ENCODE measurements at regions not wholly inside any gene's neighbourhood (a gene's known extent, or its start where the extent isn't known, plus 50 kb on each side); places are given as distances from the start of the nearest gene placed in this dataset.

- no peak overlapping the region for H3K4me2 ChIP-seq (ENCODE audit: low read depth, low read length, poor library complexity, severe bottlenecking)
- H3K9me3 ChIP-seq (ENCODE audit: insufficient read depth, low read length), result peaks cover 3% of the 10 kb centered on the region; the same call in 1 of the 2 replicates
- no peaks in the 10 kb centered on the region for H3K27me3 ChIP-seq (ENCODE audit: low read length)
- no peak overlapping the region for H3K9ac ChIP-seq (ENCODE audit: low read length)
- TF ChIP-seq EZH2phosphoT487 (conservative IDR thresholded peaks at IDR 0.05; ENCODE audit: low read length), result no peak
- TF ChIP-seq, protein P1, sequence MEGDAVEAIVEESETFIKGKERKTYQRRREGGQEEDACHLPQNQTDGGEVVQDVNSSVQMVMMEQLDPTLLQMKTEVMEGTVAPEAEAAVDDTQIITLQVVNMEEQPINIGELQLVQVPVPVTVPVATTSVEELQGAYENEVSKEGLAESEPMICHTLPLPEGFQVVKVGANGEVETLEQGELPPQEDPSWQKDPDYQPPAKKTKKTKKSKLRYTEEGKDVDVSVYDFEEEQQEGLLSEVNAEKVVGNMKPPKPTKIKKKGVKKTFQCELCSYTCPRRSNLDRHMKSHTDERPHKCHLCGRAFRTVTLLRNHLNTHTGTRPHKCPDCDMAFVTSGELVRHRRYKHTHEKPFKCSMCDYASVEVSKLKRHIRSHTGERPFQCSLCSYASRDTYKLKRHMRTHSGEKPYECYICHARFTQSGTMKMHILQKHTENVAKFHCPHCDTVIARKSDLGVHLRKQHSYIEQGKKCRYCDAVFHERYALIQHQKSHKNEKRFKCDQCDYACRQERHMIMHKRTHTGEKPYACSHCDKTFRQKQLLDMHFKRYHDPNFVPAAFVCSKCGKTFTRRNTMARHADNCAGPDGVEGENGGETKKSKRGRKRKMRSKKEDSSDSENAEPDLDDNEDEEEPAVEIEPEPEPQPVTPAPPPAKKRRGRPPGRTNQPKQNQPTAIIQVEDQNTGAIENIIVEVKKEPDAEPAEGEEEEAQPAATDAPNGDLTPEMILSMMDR (IDR thresholded peaks at IDR 0.05; ENCODE audit: insufficient read depth, low read length, poor library complexity, severe bottlenecking), result no peak
- H3K27ac ChIP-seq (ENCODE audit: low read depth, low read length), result no peak overlapping the region
- H2AFZ ChIP-seq (ENCODE audit: low read depth, low read length, severe bottlenecking), result no peak overlapping the region
- no peaks in the 10 kb centered on the region for H3F3A ChIP-seq (ENCODE audit: insufficient read depth)
- no peaks in the 10 kb centered on the region for H4K20me1 ChIP-seq (ENCODE audit: low read depth, low read length)
- H3K9me2 ChIP-seq (replicated peaks; ENCODE audit: insufficient read depth, low read length), result no peaks in the 10 kb centered on the region
- no peaks in the 10 kb centered on the region for H3K36me3 ChIP-seq (ENCODE audit: low read length)
- no peaks in the 10 kb centered on the region for H3K79me2 ChIP-seq (ENCODE audit: insufficient read depth, low read length)
- H3K4me3 ChIP-seq (ENCODE audit: insufficient read depth, low read length, poor library complexity, severe bottlenecking), result no peak overlapping the region
Observed at GRCh38 chr6:129954749-129955431, 63.5 kb upstream of the L3MBTL3 start.

- Histone ChIP-seq H3K27ac (ENCODE audit: low read depth, low read length) (no peak overlapping the region), H2AFZ (ENCODE audit: low read depth, low read length, severe bottlenecking) (no peak overlapping the region), H3K4me3 (ENCODE audit: insufficient read depth, low read length, poor library complexity, severe bottlenecking) (no peak overlapping the region), H3K79me2 (ENCODE audit: insufficient read depth, low read length) (no peaks in the 10 kb centered on the region), H3K4me2 (ENCODE audit: low read depth, low read length, poor library complexity, severe bottlenecking) (no peak overlapping the region), H3K36me3 (ENCODE audit: low read length) (no peaks in the 10 kb centered on the region), H4K20me1 (ENCODE audit: low read depth, low read length) (no peaks in the 10 kb centered on the region), H3K27me3 (ENCODE audit: low read length) (no peaks in the 10 kb centered on the region), H3F3A (ENCODE audit: insufficient read depth) (no peaks in the 10 kb centered on the region), H3K9ac (ENCODE audit: low read length) (no peak overlapping the region), H3K9me2 (replicated peaks; ENCODE audit: insufficient read depth, low read length) (no peaks in the 10 kb centered on the region), H3K9me3 (ENCODE audit: insufficient read depth, low read length) (no peaks in the 10 kb centered on the region)
- TF ChIP-seq, protein P1 (IDR thresholded peaks at IDR 0.05; ENCODE audit: insufficient read depth, low read length, poor library complexity, severe bottlenecking), result no peak
- TF ChIP-seq EZH2phosphoT487 (conservative IDR thresholded peaks at IDR 0.05; ENCODE audit: low read length), result no peak
Observed at GRCh38 chr6:129947797-129948196, 70.6 kb upstream of the L3MBTL3 start.

DNA sequence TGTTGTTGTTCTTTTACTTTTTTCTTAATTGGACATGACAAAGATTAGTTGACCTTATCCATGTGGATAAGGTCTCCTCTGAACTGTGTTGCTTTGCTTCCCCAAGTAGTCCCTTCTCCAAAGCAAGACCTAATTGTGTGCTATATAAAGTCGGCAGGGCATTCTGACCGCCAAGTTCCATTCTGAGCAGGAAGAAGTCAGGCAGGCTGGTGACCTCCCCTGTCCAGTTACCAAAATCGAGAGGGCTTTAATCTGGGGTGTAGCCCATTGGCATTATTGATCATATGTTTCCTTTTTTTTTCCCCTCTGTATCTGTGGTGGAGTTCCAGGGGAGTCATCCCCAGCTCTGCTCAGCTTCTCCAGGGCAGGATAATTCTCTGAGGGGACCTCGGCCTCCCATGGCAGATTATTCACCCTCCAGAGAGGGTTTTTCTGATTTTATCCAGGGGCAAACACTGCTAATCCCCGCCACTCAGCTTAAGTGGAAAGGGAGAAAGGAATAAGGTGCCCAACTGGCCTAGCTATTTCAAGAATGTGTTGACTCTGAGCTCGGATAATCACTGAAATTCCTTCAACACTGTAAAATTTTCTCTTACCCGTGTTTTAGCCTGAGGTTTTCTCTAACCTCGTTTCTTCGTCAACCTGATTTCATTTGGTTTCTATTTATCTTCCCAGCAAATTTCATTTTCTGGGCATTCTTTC is 71.8 kb upstream of the L3MBTL3 start:
- TF ChIP-seq EZH2phosphoT487 (conservative IDR thresholded peaks at IDR 0.05; ENCODE audit: low read length), result no peak
- Histone ChIP-seq H3F3A (ENCODE audit: insufficient read depth) (no peaks in the 10 kb centered on the region), H3K9me2 (replicated peaks; ENCODE audit: insufficient read depth, low read length) (no peaks in the 10 kb centered on the region), H2AFZ (ENCODE audit: low read depth, low read length, severe bottlenecking) (no peak overlapping the region), H3K9me3 (ENCODE audit: insufficient read depth, low read length) (no peaks in the 10 kb centered on the region), H3K4me2 (ENCODE audit: low read depth, low read length, poor library complexity, severe bottlenecking) (no peak overlapping the region), H3K9ac (ENCODE audit: low read length) (no peak overlapping the region), H3K36me3 (ENCODE audit: low read length) (no peaks in the 10 kb centered on the region), H4K20me1 (ENCODE audit: low read depth, low read length) (no peaks in the 10 kb centered on the region), H3K27ac (ENCODE audit: low read depth, low read length) (no peak overlapping the region), H3K79me2 (ENCODE audit: insufficient read depth, low read length) (no peaks in the 10 kb centered on the region), H3K4me3 (ENCODE audit: insufficient read depth, low read length, poor library complexity, severe bottlenecking) (no peak overlapping the region), H3K27me3 (ENCODE audit: low read length) (no peaks in the 10 kb centered on the region)

Measured in SU-DHL-6 (cell line).